Middle frontal gyrus (tissue), 1 donor: ENCODE measurements at regions not wholly inside any gene's neighbourhood (a gene's known extent, or its start where the extent isn't known, plus 50 kb on each side); places are given as distances from the start of the nearest gene placed in this dataset.
"Not testable (repeated sequence)": the region's sequence is repeated elsewhere in the genome, so short reads cannot be mapped to it uniquely, and the experiment has no call there.

ENCODE experiments used
- DNase-seq: peaks from one replicate; pipeline ENCODE4 v3.0.0-alpha.2; 2015; ENCODE audit warnings: low spot score; ENCODE audit errors: extremely low spot score

GRCh38 chr6:94557207-94557606 lies 1020.1 kb upstream of the MANEA start:
- not testable (repeated sequence) for DNase-seq

DNA sequence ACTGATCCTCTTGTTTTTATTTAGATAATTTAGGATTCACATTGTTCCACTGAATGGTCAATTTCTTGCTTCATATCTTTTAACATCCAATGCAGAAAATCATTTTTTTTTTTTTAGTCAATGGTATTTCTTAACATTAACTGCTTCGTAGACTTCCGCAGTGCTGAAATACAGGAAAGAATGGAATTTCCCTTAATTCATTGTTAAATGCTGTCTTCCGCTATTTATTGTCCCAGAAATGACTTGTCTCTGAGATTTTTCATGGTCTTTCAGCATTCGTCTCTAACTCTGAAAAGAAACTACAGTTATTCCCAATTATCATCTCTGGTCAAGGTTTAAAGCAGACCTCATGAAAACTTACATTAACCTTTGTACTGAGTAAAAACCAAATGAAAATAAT lies 1029.1 kb upstream of the MANEA start:
- no peak for DNase-seq

GRCh38 chr6:94535798-94536197 lies 1041.5 kb upstream of the MANEA start:
- DNase-seq: no peak

GRCh38 chr6:94511502-94512088 lies 1065.7 kb upstream of the MANEA start:
- no peak for DNase-seq

- no peak for DNase-seq
Observed at GRCh38 chr6:94510877-94511276, 1066.5 kb upstream of the MANEA start.

- no peak for DNase-seq
Observed at GRCh38 chr6:94501516-94501915, 1075.8 kb upstream of the MANEA start.

DNA sequence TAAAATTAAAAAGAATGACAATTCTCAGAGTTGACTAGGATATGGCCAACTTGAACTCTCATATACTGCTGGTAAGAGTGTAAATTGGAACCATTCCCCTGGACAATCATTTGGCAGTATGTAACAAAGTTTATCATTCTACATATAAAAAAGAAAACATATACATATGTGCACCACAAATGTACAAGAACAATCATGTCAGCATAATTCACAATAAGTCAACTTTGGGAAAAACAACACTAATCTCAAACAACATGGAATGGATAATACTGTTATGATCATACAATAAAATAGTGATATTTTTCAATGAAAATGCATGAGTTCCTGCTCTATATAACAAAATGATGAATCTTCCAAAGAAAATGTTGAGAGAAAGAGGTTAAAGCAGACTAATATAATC lies 1078.7 kb upstream of the EPHA7 start:
- DNase-seq: no peak

DNA sequence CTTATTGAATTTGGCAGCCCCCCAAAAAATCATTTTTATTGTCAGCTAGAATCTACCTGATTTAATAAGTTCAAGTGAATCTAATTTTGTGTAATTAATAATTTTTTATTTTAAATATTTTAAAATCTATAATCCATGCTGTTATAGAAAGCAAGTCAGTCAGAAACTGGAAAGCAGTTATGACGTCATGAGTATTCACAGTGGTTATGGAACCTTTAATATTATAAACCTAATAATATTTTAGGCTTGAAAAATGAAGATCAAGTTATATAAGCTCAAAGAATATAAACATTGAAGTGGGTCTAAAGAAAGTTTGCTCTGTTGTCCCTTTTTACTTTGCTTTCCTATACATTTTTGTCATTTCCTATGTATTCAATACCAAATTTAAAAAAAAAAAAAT lies 1075.1 kb upstream of the EPHA7 start:
- DNase-seq: no peak

GRCh38 chr6:94487371-94487770 lies 1068.0 kb upstream of the EPHA7 start:
- DNase-seq: no peak

DNA sequence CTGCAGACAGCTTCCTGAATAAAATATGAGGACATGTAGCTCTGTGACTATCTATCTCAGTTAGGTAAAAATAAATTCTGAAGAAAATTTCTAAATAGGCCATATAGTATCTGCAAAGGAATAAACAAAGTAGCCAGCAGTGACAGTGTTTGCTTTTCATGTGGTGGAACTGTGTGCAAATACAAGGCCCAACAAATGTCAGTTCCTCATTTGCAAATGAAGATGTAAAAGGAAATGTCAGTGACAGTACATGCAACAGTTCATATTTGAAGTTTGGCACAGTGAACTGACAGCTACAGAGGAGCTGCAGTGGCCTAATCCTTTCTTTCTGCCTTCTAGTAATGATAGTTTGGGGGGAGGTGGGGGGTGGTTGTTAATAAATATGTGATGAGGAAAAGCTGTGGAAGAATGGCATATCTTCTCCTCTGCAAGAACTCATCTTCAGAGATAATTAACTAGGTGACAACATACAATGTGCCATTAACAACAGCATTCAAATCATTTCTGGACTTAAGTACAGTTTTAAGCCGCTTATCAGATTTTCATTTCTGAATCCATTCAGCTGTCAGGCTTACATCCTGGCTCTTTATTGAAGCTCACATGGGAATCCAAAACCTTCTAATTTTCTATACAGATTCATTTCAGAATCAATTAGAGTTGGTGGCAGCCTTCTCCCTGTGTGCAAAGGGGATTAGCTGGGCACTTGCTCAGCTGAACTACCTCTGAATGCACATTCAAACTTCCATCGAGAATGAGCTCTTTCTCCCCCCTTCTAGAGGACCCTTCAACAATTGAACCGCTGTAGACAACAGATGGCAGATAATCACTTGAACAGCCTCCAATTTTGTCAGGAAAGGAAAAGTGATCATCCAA lies 1059.0 kb upstream of the EPHA7 start:
- no peak for DNase-seq

DNA sequence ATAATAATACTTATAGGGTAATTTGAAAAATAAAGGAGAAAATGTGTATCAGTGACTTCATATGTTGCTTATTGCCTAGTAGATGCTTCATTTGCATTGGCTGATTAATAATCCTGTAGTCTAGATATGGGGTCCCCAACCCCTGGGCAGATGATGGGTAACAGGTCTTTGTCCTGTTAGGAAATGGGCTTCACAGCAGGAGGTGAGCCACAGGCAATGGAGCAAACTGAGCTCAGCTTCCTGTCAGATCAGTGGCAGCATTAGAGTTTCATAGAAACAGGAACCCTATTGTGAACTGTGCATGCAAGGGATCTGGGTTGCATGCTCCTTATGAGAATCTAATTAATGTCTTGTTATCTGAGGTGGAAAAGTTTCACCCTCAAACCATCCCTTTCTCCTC lies 1049.5 kb upstream of the EPHA7 start:
- no peak for DNase-seq

- no peak for DNase-seq
Observed at GRCh38 chr6:94464018-94464510, 1044.7 kb upstream of the EPHA7 start.

DNA sequence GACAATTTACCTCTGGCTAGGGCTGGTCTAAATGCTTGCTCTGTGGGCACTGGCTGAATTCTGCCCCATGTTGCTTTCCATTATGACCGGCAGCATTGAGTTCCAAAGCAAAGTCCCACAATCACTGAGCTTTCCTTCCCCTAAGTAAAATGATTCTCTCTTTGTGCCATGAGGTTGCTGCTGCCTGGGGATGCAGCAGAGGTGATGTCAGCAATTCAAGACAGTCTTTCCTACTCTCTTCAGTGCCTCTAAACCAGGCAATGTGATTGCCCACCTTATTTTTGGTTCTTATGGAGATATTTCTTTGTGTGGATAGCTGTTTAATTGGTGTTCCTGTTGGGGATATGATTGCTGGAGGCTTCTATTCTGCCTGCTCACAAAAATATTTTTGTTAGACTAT lies 1043.9 kb upstream of the EPHA7 start:
- no peak for DNase-seq

- no peak for DNase-seq
Observed at GRCh38 chr6:94462231-94462630, 1042.9 kb upstream of the EPHA7 start.

- DNase-seq: no peak
Observed at GRCh38 chr6:94456266-94456665, 1036.9 kb upstream of the EPHA7 start.

DNA sequence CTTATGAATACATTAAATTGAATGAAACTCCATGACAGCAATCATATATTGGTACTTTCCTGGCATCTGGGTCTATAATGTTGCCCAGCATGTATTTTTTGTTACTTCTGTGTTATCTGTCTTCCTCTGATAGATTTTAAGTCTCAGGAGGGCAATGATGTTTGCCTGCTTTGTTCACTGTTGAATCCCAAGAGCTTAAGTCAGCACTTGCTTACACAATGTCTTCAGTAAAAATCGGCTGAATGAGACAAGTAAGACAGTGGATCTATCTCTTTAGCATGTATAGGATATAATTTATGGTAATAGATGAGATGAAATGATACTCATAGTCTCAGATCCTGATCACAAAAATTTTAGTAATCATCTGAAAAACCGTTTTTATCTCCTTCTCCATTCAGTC lies 1034.9 kb upstream of the EPHA7 start:
- no peak for DNase-seq

- DNase-seq: no peak
Observed at GRCh38 chr6:94446120-94446519, 1026.8 kb upstream of the EPHA7 start.

- DNase-seq: no peak
Observed at GRCh38 chr6:94443701-94444100, 1024.3 kb upstream of the EPHA7 start.

- DNase-seq: no peak
Observed at GRCh38 chr6:94424692-94425091, 1005.3 kb upstream of the EPHA7 start.

GRCh38 chr6:94417363-94417762 lies 998.0 kb upstream of the EPHA7 start:
- DNase-seq: no peak

- no peak for DNase-seq
Observed at GRCh38 chr6:94414041-94414440, 994.7 kb upstream of the EPHA7 start.

DNA sequence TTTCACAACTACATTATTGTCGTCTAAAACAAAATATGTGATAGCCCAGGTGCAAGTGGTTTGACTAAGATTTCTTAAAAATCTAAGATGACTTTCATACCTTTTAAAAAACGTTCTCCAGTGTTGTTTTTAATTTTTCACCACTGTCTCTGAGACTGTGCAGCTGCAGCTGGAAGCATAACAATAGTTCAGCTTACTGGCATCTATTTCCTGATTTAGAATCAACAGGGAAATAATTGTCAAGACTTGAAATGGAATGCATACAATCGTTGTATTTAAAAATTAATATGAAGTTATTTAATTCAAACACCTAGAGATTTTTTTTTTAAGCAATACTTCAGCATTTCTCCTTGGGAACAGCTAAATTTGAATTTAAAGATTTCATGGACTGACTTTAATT lies 982.0 kb upstream of the EPHA7 start:
- no peak for DNase-seq

DNA sequence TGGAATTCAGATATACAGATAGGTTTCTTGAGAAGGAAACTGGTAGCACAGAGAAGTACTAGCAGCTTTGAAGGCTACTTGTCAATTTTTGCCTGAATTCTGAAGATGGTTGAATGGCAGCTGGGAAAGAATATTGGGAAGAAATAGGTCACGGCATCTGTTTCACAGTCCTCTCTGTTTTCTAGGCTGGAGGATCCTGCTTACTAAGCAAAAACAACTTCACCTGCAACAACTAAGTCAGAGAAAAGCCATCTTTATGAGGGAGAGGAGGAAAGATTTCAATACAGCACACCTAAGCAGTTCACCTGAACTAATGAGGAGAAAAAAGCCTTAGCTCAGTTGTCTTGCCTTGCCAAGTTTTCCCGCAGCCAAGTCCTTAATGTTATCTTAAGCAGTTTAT lies 975.5 kb upstream of the EPHA7 start:
- DNase-seq: no peak
